Mesendoderm (in vitro differentiated cells): ENCODE measurements at regions not wholly inside any gene's neighbourhood (a gene's known extent, or its start where the extent isn't known, plus 50 kb on each side); places are given as distances from the start of the nearest gene placed in this dataset.
"Not testable (repeated sequence)": the region's sequence is repeated elsewhere in the genome, so short reads cannot be mapped to it uniquely, and the experiment has no call there.

Experiments used
- DNase-seq: peaks from one replicate; pipeline ENCODE4 v3.0.0; 2013
- H2AK5ac ChIP-seq: 2 replicates; pipeline ENCODE4 v1.6.1; 2013; ENCODE audit warnings: low read length, inconsistent platforms
- H2BK120ac ChIP-seq: 2 replicates; pipeline ENCODE4 v1.6.1; 2013; ENCODE audit warnings: low read depth, mild to moderate bottlenecking, low read length, moderate library complexity, mixed read lengths
- H2BK15ac ChIP-seq: replicated peaks from 2 replicates; pipeline ENCODE4 v1.6.1; 2013; ENCODE audit warnings: low read depth, mild to moderate bottlenecking, moderate library complexity
- H2BK5ac ChIP-seq: 2 replicates; pipeline ENCODE4 v1.6.1; 2013; ENCODE audit warnings: low read length, inconsistent platforms
- H3K18ac ChIP-seq: 2 replicates; pipeline ENCODE4 v1.6.1; 2013; ENCODE audit warnings: mild to moderate bottlenecking, low read length, mixed read lengths
- H3K23ac ChIP-seq: one replicate; pipeline ENCODE4 v1.6.1; 2013; ENCODE audit warnings: low read length
- H3K27ac ChIP-seq: 2 replicates; pipeline ENCODE4 v1.5.1; 2013; ENCODE audit warnings: low read depth, mild to moderate bottlenecking, inconsistent platforms, low read length, moderate library complexity
- H3K27me3 ChIP-seq: 2 replicates; pipeline ENCODE4 v1.6.1; 2013; ENCODE audit warnings: low read length, control low read depth, mild to moderate bottlenecking, inconsistent platforms; ENCODE audit not compliant: insufficient read depth, poor library complexity
- H3K36me3 ChIP-seq: 2 replicates; pipeline ENCODE4 v1.6.1; 2013; ENCODE audit warnings: low read length, inconsistent platforms; ENCODE audit not compliant: control insufficient read depth, insufficient read depth
- H3K4ac ChIP-seq: one replicate; pipeline ENCODE4 v1.6.1; 2013; ENCODE audit warnings: low read depth, mild to moderate bottlenecking, low read length, moderate library complexity
- H3K4me1 ChIP-seq: 2 replicates; pipeline ENCODE4 v1.6.1; 2013; ENCODE audit warnings: low read depth, low read length, inconsistent platforms; ENCODE audit not compliant: control insufficient read depth
- H3K4me2 ChIP-seq: 2 replicates; pipeline ENCODE4 v1.6.1; 2013; ENCODE audit warnings: low read length
- H3K4me3 ChIP-seq: 2 replicates; pipeline ENCODE4 v1.5.1; 2013; ENCODE audit warnings: mild to moderate bottlenecking, low read length
- H3K56ac ChIP-seq: one replicate; pipeline ENCODE4 v1.6.1; 2013; ENCODE audit warnings: low read length
- H3K79me1 ChIP-seq: 2 replicates; pipeline ENCODE4 v1.6.1; 2013; ENCODE audit warnings: low read length, inconsistent platforms
- H3K79me2 ChIP-seq: 2 replicates; pipeline ENCODE4 v1.6.1; 2013; ENCODE audit warnings: mild to moderate bottlenecking, low read length; ENCODE audit not compliant: control insufficient read depth, insufficient read depth
- H3K9ac ChIP-seq: 2 replicates; pipeline ENCODE4 v1.6.1; 2013; ENCODE audit warnings: low read length, inconsistent platforms
- H4K5ac ChIP-seq: one replicate; pipeline ENCODE4 v1.6.1; 2013; ENCODE audit warnings: low read length
- H4K8ac ChIP-seq: one replicate; pipeline ENCODE4 v1.6.1; 2013; ENCODE audit warnings: low read depth, mild to moderate bottlenecking, control low read depth, low read length, moderate library complexity
- WGBS: extraction: QIAGEN DNeasy Blood & Tissue Kit; methylation state at CpG from one replicate; pipeline ENCODE4 v1.1.7; 2013; ENCODE audit warnings: low lambda C conversion rate, missing lambda C conversion rate; ENCODE audit not compliant: insufficient coverage; ENCODE audit errors: extremely low coverage; 5-methylcytosine and 5-hydroxymethylcytosine counted together

GRCh38 chr16:16627865-16628264 lies 248.9 kb downstream of the NPIPA7 start:
- not testable (repeated sequence) for H3K18ac ChIP-seq, H2BK15ac ChIP-seq, H3K4me3 ChIP-seq, H3K79me1 ChIP-seq, H3K9ac ChIP-seq, H3K4me1 ChIP-seq, H2BK5ac ChIP-seq, H2BK120ac ChIP-seq, H3K4ac ChIP-seq, H3K56ac ChIP-seq, H3K36me3 ChIP-seq, H3K23ac ChIP-seq, H3K79me2 ChIP-seq, DNase-seq, H4K5ac ChIP-seq, H3K27ac ChIP-seq, H3K27me3 ChIP-seq, H4K8ac ChIP-seq, H2AK5ac ChIP-seq, H3K4me2 ChIP-seq
- WGBS: no CpG with 5 or more reads among the region's 6 CpGs

- not testable (repeated sequence) for H3K79me2 ChIP-seq, DNase-seq, H3K4ac ChIP-seq, H3K18ac ChIP-seq, H4K5ac ChIP-seq, H3K79me1 ChIP-seq, H3K4me2 ChIP-seq, H3K56ac ChIP-seq, H3K36me3 ChIP-seq, H3K4me3 ChIP-seq, H2BK15ac ChIP-seq, H2BK120ac ChIP-seq, H4K8ac ChIP-seq, H2BK5ac ChIP-seq, H3K4me1 ChIP-seq, H3K23ac ChIP-seq, H3K27ac ChIP-seq, H3K9ac ChIP-seq, H2AK5ac ChIP-seq, H3K27me3 ChIP-seq
- WGBS: no CpG with 5 or more reads among the region's 7 CpGs
Measured at GRCh38 chr16:16638231-16638630, 259.3 kb downstream of the NPIPA7 start.

GRCh38 chr16:16638714-16639113 lies 259.8 kb downstream of the NPIPA7 start:
- not testable (repeated sequence) for H3K27me3 ChIP-seq
- no CpG with 5 or more reads among the region's 3 CpGs for WGBS

GRCh38 chr16:16643828-16644227 lies 264.9 kb downstream of the NPIPA7 start:
- H3K4me3 ChIP-seq, H3K56ac ChIP-seq, H2BK5ac ChIP-seq: not testable (repeated sequence)

More at GRCh38 chr16:16638714-16639113, 259.8 kb downstream of the NPIPA7 start:
- not testable (repeated sequence) for H3K36me3 ChIP-seq, H3K4me1 ChIP-seq, H3K27ac ChIP-seq, H2AK5ac ChIP-seq, H3K23ac ChIP-seq, H3K18ac ChIP-seq, H2BK120ac ChIP-seq, H3K4me2 ChIP-seq, H2BK15ac ChIP-seq, H3K4ac ChIP-seq, H4K8ac ChIP-seq, H4K5ac ChIP-seq, H3K9ac ChIP-seq, H3K56ac ChIP-seq, H3K79me2 ChIP-seq, H2BK5ac ChIP-seq, H3K4me3 ChIP-seq, H3K79me1 ChIP-seq, DNase-seq

GRCh38 chr16:16648002-16648401 lies 269.1 kb downstream of the NPIPA7 start:
- not testable (repeated sequence) for H2AK5ac ChIP-seq, H3K79me1 ChIP-seq, H3K79me2 ChIP-seq, H3K4ac ChIP-seq, H2BK5ac ChIP-seq, H3K4me2 ChIP-seq, H2BK15ac ChIP-seq, H3K18ac ChIP-seq, H3K9ac ChIP-seq, H3K36me3 ChIP-seq, DNase-seq, H2BK120ac ChIP-seq, H3K56ac ChIP-seq, H3K4me3 ChIP-seq, H4K8ac ChIP-seq, H3K27ac ChIP-seq, H4K5ac ChIP-seq, H3K4me1 ChIP-seq, H3K23ac ChIP-seq, H3K27me3 ChIP-seq
- no CpG with 5 or more reads among the region's 4 CpGs for WGBS

More at GRCh38 chr16:16643828-16644227, 264.9 kb downstream of the NPIPA7 start:
- not testable (repeated sequence) for H2BK15ac ChIP-seq, H3K79me2 ChIP-seq, H3K79me1 ChIP-seq, H4K8ac ChIP-seq, H3K4me2 ChIP-seq, H3K4me1 ChIP-seq, H3K27me3 ChIP-seq, H3K4ac ChIP-seq, DNase-seq, H3K18ac ChIP-seq, H4K5ac ChIP-seq, H2BK120ac ChIP-seq, H3K23ac ChIP-seq, H2AK5ac ChIP-seq, H3K36me3 ChIP-seq, H3K9ac ChIP-seq, H3K27ac ChIP-seq
- no CpG with 5 or more reads among the region's 1 CpG for WGBS

GRCh38 chr16:16672180-16672812 lies 293.4 kb downstream of the NPIPA7 start:
- not testable (repeated sequence) for H3K4me2 ChIP-seq, H2BK120ac ChIP-seq, H3K9ac ChIP-seq, H4K5ac ChIP-seq, H3K18ac ChIP-seq, H3K79me2 ChIP-seq, H2AK5ac ChIP-seq, H2BK15ac ChIP-seq, H3K4me3 ChIP-seq, H3K36me3 ChIP-seq, H3K27me3 ChIP-seq, H3K23ac ChIP-seq, DNase-seq, H2BK5ac ChIP-seq, H3K27ac ChIP-seq, H3K4ac ChIP-seq, H3K4me1 ChIP-seq, H3K56ac ChIP-seq, H4K8ac ChIP-seq, H3K79me1 ChIP-seq
- WGBS: no CpG with 5 or more reads among the region's 3 CpGs
